Endothelial cell (in vitro differentiated cells): ENCODE measurements at regions not wholly inside any gene's neighbourhood (a gene's known extent, or its start where the extent isn't known, plus 50 kb on each side); places are given as distances from the start of the nearest gene placed in this dataset.

Experiments used
- DNase-seq: peaks from one replicate; pipeline ENCODE4 v3.0.0; 2021; ENCODE audit warnings: low spot score
- H3K27ac Mint-ChIP-seq: one replicate; pipeline ENCODE4 v1.8.0; 2021; ENCODE audit warnings: mixed read lengths, inconsistent platforms; ENCODE audit not compliant: unreplicated experiment
- H3K27me3 Mint-ChIP-seq: one replicate; pipeline ENCODE4 v1.8.0; 2021; ENCODE audit warnings: mild to moderate bottlenecking, moderate library complexity, mixed read lengths, inconsistent platforms; ENCODE audit not compliant: unreplicated experiment
- H3K36me3 Mint-ChIP-seq: one replicate; pipeline ENCODE4 v1.8.0; 2021; ENCODE audit warnings: mild to moderate bottlenecking, low read depth, mixed read lengths, inconsistent platforms; ENCODE audit not compliant: unreplicated experiment
- H3K4me1 Mint-ChIP-seq: one replicate; pipeline ENCODE4 v1.8.0; 2021; ENCODE audit warnings: mild to moderate bottlenecking, mixed read lengths, inconsistent platforms; ENCODE audit not compliant: unreplicated experiment
- H3K4me3 Mint-ChIP-seq: one replicate; pipeline ENCODE4 v1.8.0; 2021; ENCODE audit warnings: mild to moderate bottlenecking, mixed read lengths, inconsistent platforms; ENCODE audit not compliant: unreplicated experiment
- H3K9me3 Mint-ChIP-seq: one replicate; pipeline ENCODE4 v1.8.0; 2021; ENCODE audit warnings: mixed read lengths, inconsistent platforms; ENCODE audit not compliant: unreplicated experiment
- CTCF ChIP-seq: fragments of 200-600 bp; sonication (generic); IDR thresholded peaks from one replicate; pipeline ENCODE4 v1.5.0; 2021; ENCODE audit warnings: antibody characterized with exemption; ENCODE audit not compliant: unreplicated experiment

- Mint-ChIP-seq H3K4me1 (no peaks in the 10 kb centered on the region), H3K36me3 (no peaks in the 10 kb centered on the region), H3K27me3 (no peaks in the 10 kb centered on the region), H3K4me3 (no peak overlapping the region), H3K27ac (no peak overlapping the region), H3K9me3 (no peaks in the 10 kb centered on the region)
- TF ChIP-seq CTCF: no peak
- DNase-seq: no peak
Measured at GRCh38 chrX:6718766-6719165, 183.8 kb upstream of the VCX3A start.

- no peak for DNase-seq
- Mint-ChIP-seq H3K27me3 (peaks cover 2% of the 10 kb centered on the region), H3K9me3 (no peaks in the 10 kb centered on the region), H3K4me1 (no peaks in the 10 kb centered on the region), H3K27ac (no peak overlapping the region), H3K4me3 (no peak overlapping the region), H3K36me3 (no peaks in the 10 kb centered on the region)
- no peak for TF ChIP-seq CTCF
Measured at GRCh38 chrX:6708676-6709380, 173.9 kb upstream of the VCX3A start.

- Mint-ChIP-seq H3K4me3 (no peak overlapping the region), H3K27me3 (peaks cover 2% of the 10 kb centered on the region), H3K4me1 (no peaks in the 10 kb centered on the region), H3K9me3 (no peaks in the 10 kb centered on the region), H3K27ac (no peak overlapping the region), H3K36me3 (no peaks in the 10 kb centered on the region)
- DNase-seq: no peak
- TF ChIP-seq CTCF: no peak
Measured at GRCh38 chrX:6708041-6708440, 173.1 kb upstream of the VCX3A start.

- Mint-ChIP-seq H3K4me3 (no peak overlapping the region), H3K9me3 (no peaks in the 10 kb centered on the region), H3K4me1 (no peaks in the 10 kb centered on the region), H3K36me3 (no peaks in the 10 kb centered on the region), H3K27ac (no peak overlapping the region), H3K27me3 (peaks cover 2% of the 10 kb centered on the region)
- TF ChIP-seq CTCF: no peak
- no peak for DNase-seq
Measured at GRCh38 chrX:6707497-6707896, 172.6 kb upstream of the VCX3A start.

GRCh38 chrX:6701085-6701484 lies 166.2 kb upstream of the VCX3A start:
- no peak for TF ChIP-seq CTCF
- H3K27ac Mint-ChIP-seq: no peak overlapping the region
- DNase-seq: no peak
- H3K4me1 Mint-ChIP-seq: no peaks in the 10 kb centered on the region
- H3K36me3 Mint-ChIP-seq: no peaks in the 10 kb centered on the region
- no peaks in the 10 kb centered on the region for H3K9me3 Mint-ChIP-seq
- peaks cover 2% of the 10 kb centered on the region for H3K27me3 Mint-ChIP-seq
- H3K4me3 Mint-ChIP-seq: no peak overlapping the region
